H1 (cell line): ENCODE measurements at regions not wholly inside any gene's neighbourhood (a gene's known extent, or its start where the extent isn't known, plus 50 kb on each side); places are given as distances from the start of the nearest gene placed in this dataset.

Experiments used
- BACH1 ChIP-seq: IDR thresholded peaks from 2 replicates; pipeline ENCODE4 v1.6.1; 2012; ENCODE audit warnings: low read length, improper control_type of control experiment
- BRCA1 ChIP-seq: IDR thresholded peaks from 2 replicates; pipeline ENCODE4 v1.6.1; 2012; ENCODE audit warnings: low read depth, low read length, improper control_type of control experiment
- CEBPB ChIP-seq: IDR thresholded peaks from 2 replicates; pipeline ENCODE4 v1.6.1; 2012; ENCODE audit warnings: low read depth, low read length
- CHD7 ChIP-seq: fragments of 300-600 bp; sonication (generic); IDR thresholded peaks from 2 replicates; pipeline ENCODE4 v1.7.1; 2012; ENCODE audit warnings: low read length, moderate library complexity, mild to moderate bottlenecking, inconsistent platforms; ENCODE audit not compliant: insufficient replicate concordance
- CREB1 ChIP-seq: IDR thresholded peaks from 2 replicates; pipeline ENCODE4 v1.6.1; 2012; ENCODE audit warnings: inconsistent platforms
- CTBP2 ChIP-seq: IDR thresholded peaks from 2 replicates; pipeline ENCODE4 v1.7.0; 2011; ENCODE audit warnings: borderline replicate concordance, mild to moderate bottlenecking, moderate library complexity, mixed read lengths, low read length; ENCODE audit not compliant: insufficient read depth, insufficient read length
- KDM1A ChIP-seq: fragments of 200-600, 300-600 bp; sonication (generic); IDR thresholded peaks from 2 replicates; pipeline ENCODE4 v1.7.1; 2016; ENCODE audit warnings: mild to moderate bottlenecking, low read length, borderline replicate concordance
- NANOG ChIP-seq: IDR thresholded peaks from 2 replicates; pipeline ENCODE4 v1.6.1; 2011; ENCODE audit warnings: low read length, low read depth, mild to moderate bottlenecking, inconsistent platforms; ENCODE audit not compliant: insufficient read depth, poor library complexity, severe bottlenecking
- POLR2A ChIP-seq, 2 experiments: IDR thresholded peaks; 1 replicate in 1 of 2; 2 replicates in 1 of 2; pipeline ENCODE4 v1.6.1; 2011; ENCODE audit warnings: low read depth in 2 of 2, low read length in 2 of 2, mild to moderate bottlenecking in 2 of 2; ENCODE audit errors: control extremely low read depth in 1 of 2
- RFX5 ChIP-seq: IDR thresholded peaks from 2 replicates; pipeline ENCODE4 v1.6.1; 2011; ENCODE audit warnings: low read depth, low read length, improper control_type of control experiment, borderline replicate concordance
- SAP30 ChIP-seq: fragments of 300-600 bp; sonication (generic); IDR thresholded peaks from 2 replicates; pipeline ENCODE4 v1.7.1; 2012; ENCODE audit warnings: low read length, moderate library complexity, mild to moderate bottlenecking, inconsistent platforms; ENCODE audit not compliant: insufficient read depth, insufficient replicate concordance
- ZNF274 ChIP-seq: IDR thresholded peaks from 2 replicates; pipeline ENCODE4 v1.7.0; 2012; ENCODE audit warnings: low read length, borderline replicate concordance; ENCODE audit errors: extremely low read depth

- TF ChIP-seq CHD7 (no peak), CREB1 (no peak), NANOG (no peak), ZNF274 (no peak), KDM1A (no peak), SAP30 (no peak), BRCA1 (no peak), CTBP2 (no peak), RFX5 (no peak), CEBPB (no peak), POLR2A (IDR thresholded peaks at IDR 0.05; ENCODE audit: control extremely low read depth in 1 of 2, low read depth in 2 of 2, low read length in 2 of 2) (no peak), BACH1 (no peak)
Observed at GRCh38 chr12:29041621-29042020, 107.5 kb upstream of the FAR2 start (continued).
